A204.1 (cell line): ENCODE measurements at regions not wholly inside any gene's neighbourhood (a gene's known extent, or its start where the extent isn't known, plus 50 kb on each side); places are given as distances from the start of the nearest gene placed in this dataset.

ENCODE experiments used
- FAIRE-seq: peaks from 2 replicates; lab custom pipeline; 2012; peaks lifted over from hg19 to GRCh38; lab: Jason Lieb, UNC

GRCh38 chr14:44297437-44297836, 209.6 kb downstream of the FSCB start:
- no peak for FAIRE-seq

GRCh38 chr14:44291366-44291915, 215.6 kb downstream of the FSCB start:
- FAIRE-seq: no peak

- no peak for FAIRE-seq
Observed at GRCh38 chr14:44287858-44288257, 219.2 kb downstream of the FSCB start.

GRCh38 chr14:44286201-44286600, 220.9 kb downstream of the FSCB start:
- FAIRE-seq: no peak

- no peak for FAIRE-seq
Observed at GRCh38 chr14:44283836-44284235, 223.2 kb downstream of the FSCB start.

- FAIRE-seq: no peak
Observed at GRCh38 chr14:44279357-44279756, 227.7 kb downstream of the FSCB start.

- no peak for FAIRE-seq
Observed at GRCh38 chr14:44271637-44272036, 235.4 kb downstream of the FSCB start.

GRCh38 chr14:44271006-44271405, 236.1 kb downstream of the FSCB start:
- FAIRE-seq: no peak

GRCh38 chr14:44265246-44265645, 241.8 kb downstream of the FSCB start:
- no peak for FAIRE-seq

- FAIRE-seq: peak; percentile 3
Observed at GRCh38 chr14:44215660-44216059, 291.4 kb downstream of the FSCB start.

- FAIRE-seq: no peak
Observed at GRCh38 chr14:44211718-44212117, 295.4 kb downstream of the FSCB start.

GRCh38 chr14:44204061-44204835, 302.8 kb downstream of the FSCB start:
- FAIRE-seq: no peak

- no peak for FAIRE-seq
Observed at GRCh38 chr14:44180975-44181374, 326.1 kb downstream of the FSCB start.

- FAIRE-seq: no peak
Observed at GRCh38 chr14:44170556-44170955, 336.5 kb downstream of the FSCB start.

GRCh38 chr14:44170101-44170500, 337.0 kb downstream of the FSCB start:
- FAIRE-seq: no peak

GRCh38 chr14:44168566-44168965, 338.5 kb downstream of the FSCB start:
- FAIRE-seq: no peak

- FAIRE-seq: no peak
Observed at GRCh38 chr14:44166611-44167010, 340.5 kb downstream of the FSCB start.

- FAIRE-seq: no peak
Observed at GRCh38 chr14:44165936-44166335, 341.1 kb downstream of the FSCB start.

- no peak for FAIRE-seq
Observed at GRCh38 chr14:44165286-44165685, 341.8 kb downstream of the FSCB start.

- FAIRE-seq: no peak
Observed at GRCh38 chr14:44163946-44164345, 343.1 kb downstream of the FSCB start.

GRCh38 chr14:44162197-44162596, 344.9 kb downstream of the FSCB start:
- FAIRE-seq: no peak

- FAIRE-seq: no peak
Observed at GRCh38 chr14:44154874-44155273, 352.2 kb downstream of the FSCB start.

- no peak for FAIRE-seq
Observed at GRCh38 chr14:44154446-44154845, 352.6 kb downstream of the FSCB start.

GRCh38 chr14:44151130-44151820, 355.8 kb downstream of the FSCB start:
- FAIRE-seq: no peak
